CD4-positive, alpha-beta T cell treated with Interleukin-10 for 1 hour (primary cell): ENCODE measurements at regions not wholly inside any gene's neighbourhood (a gene's known extent, or its start where the extent isn't known, plus 50 kb on each side); places are given as distances from the start of the nearest gene placed in this dataset.
"Not testable (repeated sequence)": the region's sequence is repeated elsewhere in the genome, so short reads cannot be mapped to it uniquely, and the experiment has no call there.

Experiments
- DNase-seq: peaks from one replicate; pipeline ENCODE4 v3.0.0-alpha.2; 2020

DNA sequence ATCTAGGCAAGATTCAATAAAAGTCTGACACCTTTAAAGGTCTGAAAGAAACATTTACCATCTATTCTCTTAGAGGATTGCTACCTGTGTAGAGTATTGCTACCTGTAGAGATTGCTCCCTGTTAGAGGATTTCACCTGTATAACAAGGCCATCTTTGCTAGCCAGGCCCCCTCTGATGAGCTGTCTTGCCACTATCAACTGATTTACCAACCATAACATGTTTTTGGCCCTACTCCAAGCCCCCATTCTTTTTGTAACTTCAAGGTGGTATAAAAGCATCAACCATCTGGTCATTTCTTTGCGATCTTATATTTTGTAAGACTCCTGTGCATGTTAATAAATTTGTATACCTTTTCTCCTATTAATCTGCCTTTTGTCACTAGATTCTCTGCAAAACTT is 424.7 kb upstream of the CAMK1G start:
- no peak for DNase-seq

DNA sequence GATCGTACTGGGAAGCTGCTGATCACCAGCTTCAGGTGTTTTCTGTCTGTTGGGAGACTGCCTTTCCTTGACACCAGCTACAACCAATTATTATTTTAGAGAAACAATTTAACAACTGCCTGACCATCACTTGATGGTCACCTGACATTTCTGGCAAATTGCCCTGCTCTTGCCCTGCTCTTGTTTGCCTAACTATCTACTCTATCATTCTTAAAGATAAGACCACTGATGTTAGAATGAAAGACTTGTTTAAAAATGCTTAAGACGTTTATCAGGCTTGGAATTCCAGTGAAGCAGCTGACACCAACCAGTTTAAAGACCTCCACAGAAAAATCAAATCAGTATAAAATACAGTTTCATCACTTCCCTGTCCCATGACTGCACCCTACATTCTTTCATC is 423.3 kb upstream of the CAMK1G start:
- no peak for DNase-seq

DNA sequence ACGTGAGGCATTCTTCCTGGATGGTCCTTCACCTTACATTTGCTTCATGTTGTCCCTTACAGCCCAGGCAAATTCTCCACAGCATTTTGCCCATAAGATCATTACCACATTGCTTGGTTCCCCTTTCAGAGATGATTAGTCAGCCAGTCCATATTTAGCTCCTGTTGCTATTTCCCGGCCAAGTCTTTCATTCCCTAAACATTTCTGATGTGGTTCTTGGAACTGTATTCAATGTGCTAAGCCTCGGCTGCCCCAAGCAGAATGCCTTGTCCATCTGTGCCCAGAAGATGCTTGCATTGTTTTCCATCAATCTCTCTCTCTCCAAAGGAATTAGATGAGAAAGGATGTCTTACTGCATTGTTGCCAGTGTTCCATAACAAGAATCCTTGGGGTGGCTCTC is 420.9 kb upstream of the CAMK1G start:
- DNase-seq: no peak

DNA sequence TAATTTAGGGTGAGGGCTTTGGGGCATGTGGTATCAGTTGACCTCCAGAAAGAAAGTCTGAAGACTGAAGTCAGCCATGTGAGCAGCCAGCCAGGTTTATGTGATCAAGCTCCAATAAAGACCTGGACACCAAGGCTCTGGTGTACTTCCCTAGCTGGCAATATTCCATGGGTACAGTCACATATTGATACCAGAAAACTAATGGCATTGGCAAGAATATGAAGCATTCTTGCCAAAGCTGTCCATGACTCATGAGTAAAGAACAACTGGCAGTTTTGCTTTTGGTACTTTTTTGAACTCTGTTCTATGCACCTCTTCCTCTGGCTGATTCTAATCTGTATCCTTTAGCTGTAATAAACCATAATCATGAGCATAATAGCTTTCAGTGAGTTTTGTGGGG is 415.3 kb upstream of the CAMK1G start:
- DNase-seq: no peak

DNA sequence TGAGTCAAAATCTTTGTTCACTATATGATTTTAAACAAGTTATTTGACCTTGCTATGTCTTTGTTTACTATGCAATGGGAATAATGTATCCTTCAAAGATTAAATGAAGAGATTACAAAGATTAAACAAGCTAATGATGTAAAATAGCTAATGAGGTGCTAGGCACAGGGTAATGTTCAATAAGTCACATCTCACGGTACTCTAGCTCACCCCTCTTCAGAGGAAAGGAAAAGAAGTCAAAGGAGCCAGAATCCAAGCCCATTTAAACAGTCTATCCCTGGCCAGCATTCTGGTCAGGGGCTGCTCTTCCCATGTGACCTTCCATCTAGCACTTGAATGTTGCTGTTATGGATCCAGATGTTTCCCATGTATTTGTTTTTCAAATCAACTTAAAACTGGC is 412.4 kb upstream of the CAMK1G start:
- DNase-seq: no peak

DNA sequence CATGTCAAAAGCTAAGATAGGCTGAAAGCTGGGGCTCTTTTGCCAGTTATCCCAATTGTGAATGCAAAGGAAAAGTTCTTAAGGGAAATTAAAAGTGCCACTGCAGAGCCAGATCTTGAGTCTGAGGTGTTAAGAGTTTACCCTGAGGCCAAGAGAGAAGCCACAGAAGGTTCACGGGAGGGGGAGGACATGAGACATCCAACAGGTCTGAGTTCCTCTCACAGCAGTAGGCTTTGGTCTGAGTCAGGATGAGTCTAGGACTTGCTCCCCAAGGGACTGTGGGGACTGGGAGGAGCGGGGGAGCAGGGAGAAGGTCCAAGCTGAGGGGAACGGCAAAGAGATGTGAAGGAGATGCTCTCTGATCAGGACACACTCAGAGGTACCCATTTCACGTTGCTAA is 411.2 kb upstream of the CAMK1G start:
- no peak for DNase-seq

DNA sequence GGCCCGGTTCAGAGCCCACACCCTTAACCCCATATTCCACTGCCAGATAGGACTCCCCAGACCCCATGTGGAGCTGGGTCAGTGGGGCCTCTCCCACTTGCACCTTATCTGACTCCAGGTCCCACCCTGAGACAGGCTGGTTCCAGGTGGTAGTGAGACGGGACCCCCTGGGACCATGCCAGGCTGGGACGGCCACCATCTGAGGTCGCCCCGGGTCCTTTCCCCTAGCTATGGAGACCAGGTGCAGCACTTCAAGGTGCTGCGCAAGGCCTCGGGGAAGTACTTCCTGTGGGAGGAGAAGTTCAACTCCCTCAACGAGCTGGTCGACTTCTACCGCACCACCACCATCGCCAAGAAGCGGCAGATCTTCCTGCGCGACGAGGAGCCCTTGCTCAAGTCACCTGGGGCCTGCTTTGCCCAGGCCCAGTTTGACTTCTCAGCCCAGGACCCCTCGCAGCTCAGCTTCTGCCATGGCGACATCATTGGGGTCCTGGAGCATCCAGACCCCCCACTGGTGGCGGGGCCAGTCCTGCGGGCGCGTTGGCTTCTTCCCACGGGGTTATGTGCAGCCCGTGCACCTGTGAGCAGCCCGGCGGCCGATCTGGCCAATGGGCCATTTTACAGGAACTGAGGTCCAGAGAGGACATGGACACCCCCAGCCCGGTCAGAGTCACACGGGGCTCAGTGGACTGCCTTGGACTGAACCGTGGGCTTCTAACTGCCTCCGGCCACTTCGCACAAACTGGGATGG is 410.5 kb upstream of the CAMK1G start:
- DNase-seq: not testable (repeated sequence)

DNA sequence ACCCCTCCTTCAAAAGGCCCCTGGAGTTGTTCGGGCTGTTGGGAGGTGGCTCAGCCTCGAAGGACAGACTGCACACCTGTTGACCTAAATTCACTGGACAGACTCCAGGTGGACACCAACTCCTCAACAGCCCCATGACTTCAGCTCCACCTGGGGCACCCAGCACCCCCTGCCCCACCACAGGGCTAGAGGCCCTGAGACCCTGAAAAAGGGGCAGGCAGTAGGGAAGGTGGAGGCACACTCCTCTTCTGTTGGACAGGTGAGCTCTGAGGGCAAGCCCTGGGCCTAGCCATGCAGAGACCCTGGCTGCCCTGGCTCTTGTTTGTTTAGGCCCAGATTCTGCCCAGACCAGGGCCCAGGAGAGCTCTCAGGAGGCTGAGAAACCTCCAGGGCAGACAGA is 409.7 kb upstream of the CAMK1G start:
- not testable (repeated sequence) for DNase-seq

DNA sequence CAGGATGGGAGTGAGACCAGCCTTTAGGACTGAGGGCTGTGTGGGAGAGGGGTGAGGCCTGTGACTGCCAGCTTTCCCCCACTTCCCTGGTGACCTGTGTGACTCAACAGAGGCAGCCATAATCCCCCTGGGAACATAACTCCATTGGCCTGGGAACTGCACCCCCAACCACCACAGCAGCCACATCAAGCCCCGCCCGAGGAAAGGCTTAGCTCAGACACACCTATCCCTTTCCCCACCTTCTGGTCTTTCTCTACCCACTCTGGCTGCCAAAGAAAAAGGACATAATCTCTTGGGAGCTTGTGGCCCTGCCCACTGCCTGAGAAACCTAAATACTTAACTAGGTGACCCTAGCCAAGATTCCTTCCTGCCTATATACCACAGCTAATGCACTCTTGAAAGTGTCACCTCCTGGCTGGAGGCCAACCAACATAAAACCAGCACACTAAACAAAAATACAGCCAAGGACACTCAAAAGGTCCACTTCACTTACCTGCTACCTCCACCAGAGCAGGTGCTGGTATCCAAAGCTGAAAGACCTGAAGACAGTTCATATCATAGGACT is 406.6 kb upstream of the CAMK1G start:
- DNase-seq: no peak

DNA sequence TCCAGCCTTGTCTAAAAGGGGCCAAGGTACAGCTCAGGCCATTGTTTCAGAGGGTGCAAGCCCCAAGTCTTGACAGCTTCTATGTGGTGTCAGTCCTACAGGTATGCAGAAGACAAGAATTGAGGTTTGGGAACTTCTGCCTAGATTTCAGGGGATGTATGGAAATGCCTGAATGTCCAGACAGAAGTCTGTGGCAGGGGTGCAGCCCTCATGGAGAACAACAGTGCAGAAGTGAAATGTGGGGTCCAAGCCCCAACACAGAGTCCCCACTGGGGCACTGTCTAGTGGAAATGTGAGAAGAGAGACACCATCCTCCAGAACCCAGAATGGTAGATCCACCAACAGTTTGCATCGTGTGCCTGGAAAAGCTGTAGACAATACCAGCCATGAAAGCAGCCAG is 400.3 kb upstream of the CAMK1G start:
- DNase-seq: no peak

DNA sequence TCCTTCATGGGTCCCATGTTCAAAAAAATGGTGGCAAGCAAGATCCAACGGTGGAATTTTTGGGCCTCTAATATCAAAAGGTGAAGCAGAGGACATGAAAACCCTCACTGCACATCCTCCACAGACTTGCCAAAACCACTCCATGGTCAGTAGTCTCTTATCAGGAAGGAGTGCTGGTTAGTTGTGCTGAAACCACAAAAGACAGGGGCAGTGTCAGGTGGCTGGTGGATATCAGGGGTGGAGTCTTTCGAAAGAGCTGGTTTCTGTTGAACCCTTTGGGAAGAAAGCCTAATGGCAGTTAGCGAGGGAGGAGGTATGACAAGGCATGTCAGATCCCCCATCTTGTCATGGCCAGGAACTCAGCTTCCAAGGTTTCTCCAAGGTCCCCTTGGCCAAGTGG is 395.9 kb upstream of the CAMK1G start:
- no peak for DNase-seq

DNA sequence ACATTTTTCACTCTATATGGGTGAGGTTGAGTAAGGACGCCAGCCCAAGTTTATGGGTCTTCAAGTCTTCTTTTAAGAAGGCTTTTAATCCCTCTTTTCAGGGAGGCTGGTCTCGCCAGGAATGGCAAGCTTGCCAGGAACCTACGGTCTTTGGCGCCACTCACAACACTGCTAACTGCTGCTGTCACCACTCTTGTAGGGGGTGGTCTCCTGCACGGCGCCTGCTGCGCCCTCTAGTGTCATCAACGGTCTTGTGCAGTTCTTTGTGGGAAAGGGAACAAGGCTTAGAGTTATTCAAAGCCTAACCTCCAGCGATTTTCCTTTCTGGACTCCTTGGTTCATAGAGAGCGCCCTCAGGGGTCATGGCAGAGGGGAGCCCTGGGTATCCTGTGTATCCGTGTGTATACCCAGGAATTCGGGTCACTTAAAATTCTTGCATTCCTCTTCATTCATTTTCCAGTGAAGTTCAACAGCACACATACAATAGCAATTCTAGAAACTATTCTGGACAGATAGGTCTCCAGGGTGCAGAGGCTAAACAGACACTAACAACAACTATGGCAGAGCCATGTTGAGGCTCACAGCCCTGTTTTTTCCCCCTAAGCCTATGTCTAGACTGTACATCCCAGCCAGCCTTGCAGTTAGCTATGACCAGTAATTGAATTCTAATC is 392.8 kb upstream of the CAMK1G start:
- no peak for DNase-seq

DNA sequence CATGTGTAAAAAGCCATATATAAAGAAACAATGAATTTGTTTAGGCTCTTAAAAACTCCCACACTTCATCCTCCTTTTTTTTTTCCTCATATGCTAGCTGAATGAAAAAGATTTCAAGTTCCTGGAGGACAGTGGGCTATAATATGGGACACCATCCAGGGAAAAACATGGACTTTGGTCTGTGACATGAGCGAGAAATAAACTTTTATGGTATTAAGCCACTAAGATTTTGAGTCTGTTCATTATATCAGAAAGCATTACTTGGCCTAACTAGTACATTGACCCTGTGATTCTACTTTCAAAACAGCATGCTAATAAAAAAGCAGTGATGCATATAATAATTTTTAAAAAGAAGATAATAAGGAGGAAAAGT is 392.3 kb upstream of the CAMK1G start:
- no peak for DNase-seq

DNA sequence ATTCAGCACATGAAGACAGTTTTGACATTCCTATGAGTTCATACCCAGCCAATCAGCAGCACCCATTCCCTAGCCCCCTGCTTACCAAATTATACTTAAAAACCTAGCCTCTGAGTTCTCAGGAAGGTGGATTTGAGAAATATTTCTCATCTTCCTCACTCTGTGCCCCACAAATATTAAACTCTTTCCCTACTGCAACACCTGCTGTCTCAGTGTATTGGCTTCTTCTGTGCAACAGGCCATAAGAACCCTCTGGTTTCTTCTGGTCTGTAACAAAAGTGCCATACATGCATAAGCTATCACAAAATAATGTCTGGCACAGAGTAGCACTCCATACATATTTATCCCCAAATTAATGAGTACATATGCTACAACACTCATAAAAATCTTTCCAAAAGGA is 387.4 kb upstream of the CAMK1G start:
- DNase-seq: no peak

DNA sequence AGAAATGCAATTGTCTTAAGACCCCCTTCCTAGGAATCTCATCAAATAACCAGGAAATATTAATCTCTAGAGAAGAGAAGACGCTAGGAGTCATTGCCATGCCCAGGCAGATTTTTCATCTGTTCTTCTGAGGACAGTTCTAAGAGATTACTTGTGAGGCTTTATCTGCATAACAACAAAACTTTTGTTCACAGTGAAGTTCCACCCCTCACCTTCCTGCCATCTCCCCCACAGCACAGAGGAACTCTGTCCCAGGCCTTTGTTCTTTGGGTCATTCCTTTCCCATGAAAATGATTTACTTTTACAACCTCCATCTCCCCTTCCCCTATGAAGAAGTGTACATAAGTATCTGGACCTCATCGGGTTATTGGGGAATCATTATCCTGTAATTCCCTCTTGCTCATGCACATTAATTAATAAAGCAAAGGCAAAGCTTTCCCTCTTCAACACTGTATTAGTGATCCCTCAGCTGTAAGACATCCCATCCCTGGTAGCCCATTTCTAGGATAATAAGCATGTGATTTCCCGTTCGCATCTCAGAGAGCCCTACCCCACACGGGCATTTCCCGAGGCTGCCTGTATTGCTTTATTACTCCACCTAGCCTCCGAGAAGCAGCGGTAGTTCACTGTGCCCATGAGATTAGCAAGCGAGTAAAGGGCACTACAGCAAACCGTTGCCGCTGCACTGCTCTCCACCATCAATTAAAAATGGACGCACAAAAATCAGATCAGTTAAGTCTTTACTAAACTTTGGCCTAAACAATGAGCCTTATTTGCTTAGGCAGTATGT is 384.4 kb upstream of the CAMK1G start:
- DNase-seq: no peak

DNA sequence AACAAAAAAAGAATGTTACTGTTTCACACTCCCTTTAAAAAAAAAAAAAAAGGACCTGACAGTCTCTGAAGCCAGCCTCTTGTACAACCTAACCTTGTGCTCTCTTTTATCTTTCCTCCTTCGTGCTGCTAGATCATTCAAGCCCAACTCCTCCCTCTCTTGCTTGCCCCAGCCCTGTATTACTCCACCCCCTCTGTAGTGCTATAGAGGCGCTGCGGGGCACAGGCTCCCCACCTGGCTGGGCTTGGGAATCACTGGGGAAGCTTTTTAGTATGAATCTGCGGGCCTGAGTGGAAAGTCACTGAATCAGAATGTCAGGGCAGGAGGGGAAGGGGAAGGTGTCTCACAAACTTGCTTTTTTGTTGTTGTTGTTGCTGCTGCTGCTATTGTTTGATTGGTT is 383.7 kb upstream of the CAMK1G start:
- no peak for DNase-seq

DNA sequence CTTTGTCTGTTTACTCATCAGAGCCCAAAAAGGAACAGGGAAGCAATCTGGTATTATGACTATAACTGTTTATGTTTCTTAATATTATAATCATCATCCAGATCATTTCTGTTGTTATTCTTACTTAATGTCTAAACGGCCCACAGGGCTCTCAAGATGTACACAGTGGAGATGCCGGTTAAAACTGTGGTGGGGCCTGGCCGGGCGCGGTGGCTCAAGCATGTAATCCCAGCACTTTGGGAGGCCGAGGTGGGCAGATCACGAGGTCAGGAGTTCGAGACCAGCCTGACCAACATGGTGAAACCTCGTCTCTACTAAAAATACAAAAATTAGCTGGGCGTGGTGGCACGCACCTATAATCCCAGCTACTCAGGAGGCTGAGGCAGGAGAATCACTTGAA is 381.2 kb upstream of the CAMK1G start:
- not testable (repeated sequence) for DNase-seq

DNA sequence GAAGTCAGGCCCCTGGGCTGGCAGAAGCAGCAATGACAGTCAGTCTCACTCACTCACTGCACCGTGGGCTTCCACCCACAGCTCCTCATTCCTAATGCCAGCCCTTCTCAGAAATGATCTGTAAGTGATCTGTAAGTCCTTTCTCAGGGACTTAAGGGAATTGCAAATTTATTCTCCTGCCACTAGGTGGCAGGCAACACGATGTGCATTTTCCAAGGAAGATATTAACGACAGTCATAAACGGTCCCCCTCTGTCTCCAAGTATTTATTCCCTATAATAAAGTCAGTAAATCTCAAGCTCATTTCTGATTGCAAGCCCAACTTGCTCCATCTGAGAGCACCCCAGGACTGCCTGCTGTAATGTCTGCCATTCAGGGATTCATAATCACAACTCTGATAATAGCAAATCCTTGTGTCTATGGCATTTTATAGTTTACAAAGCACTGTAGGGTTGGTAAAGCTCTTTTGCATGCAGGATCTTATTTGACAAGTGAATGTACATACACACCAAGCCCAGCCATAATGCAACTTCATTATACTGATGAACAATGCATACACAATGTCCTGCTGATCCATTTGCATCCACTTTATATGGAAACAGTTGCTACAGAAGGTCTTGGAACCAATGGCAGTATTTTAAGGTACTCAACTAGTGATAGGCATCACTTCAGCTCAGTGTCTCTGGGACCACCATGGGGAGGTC is 380.5 kb upstream of the CAMK1G start:
- DNase-seq: peak; percentile 13

DNA sequence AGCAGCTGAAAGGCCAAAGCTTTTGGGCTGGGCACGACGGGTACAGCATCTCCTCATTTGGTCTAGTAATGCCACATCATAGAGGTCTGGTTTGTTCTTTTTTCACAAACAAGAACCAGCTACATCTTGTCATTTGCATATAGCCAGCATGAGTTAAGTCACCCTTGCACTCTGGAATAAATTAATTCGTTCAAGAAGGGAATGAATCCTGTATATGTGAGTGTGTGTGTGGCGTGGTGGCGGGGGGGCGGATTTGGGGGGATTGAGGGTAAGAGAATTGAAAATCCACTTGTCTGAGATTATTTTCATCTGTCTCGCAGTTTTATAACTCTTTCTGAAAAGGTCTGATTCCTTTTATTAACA is 380.0 kb upstream of the CAMK1G start:
- no peak for DNase-seq

DNA sequence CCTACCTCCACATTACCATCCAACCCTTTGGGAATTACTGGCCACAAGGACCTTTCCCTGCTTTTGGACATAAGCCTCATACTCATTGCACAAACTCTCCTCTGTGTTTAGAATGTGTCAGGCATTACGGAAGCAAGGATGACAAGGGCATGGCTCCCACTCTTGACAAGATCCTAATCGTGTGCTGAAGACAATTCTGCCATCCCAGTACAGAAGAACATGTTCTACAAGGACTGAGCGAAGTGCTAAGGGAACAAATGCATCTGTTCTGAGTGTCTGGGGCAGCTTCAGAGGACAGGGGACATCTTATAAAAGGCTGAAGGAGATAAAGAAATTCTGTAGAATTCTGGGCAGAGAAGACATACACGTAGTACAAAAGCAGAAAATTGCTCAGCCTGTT is 378.5 kb upstream of the CAMK1G start:
- no peak for DNase-seq

DNA sequence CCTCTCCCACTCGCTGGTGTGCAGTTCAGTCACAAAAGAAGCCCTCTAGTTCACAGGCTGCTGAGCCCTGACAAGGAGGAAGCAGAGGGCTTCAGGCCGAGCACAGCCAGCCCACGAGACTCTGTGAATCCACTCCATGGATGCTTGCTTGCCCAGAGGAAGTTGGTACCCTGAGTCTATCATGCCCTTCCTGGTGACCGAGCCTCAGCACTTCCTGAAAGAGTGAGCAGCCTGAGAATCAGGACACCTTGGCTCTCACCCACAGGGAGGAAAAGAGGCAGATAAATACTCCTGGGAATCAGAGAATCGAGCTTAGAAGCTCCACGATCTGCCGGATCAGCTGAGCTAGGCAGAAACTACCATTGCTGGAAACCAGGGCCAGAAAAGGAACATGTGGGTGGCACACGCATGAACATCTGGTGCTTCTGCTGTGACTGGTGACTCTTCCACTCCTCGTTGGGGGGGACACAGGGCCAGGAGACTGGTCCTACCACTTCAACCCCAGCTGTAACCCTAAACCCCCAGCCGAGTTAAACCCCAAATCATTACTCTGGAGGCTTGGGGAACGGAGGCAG is 376.3 kb upstream of the CAMK1G start:
- DNase-seq: no peak

DNA sequence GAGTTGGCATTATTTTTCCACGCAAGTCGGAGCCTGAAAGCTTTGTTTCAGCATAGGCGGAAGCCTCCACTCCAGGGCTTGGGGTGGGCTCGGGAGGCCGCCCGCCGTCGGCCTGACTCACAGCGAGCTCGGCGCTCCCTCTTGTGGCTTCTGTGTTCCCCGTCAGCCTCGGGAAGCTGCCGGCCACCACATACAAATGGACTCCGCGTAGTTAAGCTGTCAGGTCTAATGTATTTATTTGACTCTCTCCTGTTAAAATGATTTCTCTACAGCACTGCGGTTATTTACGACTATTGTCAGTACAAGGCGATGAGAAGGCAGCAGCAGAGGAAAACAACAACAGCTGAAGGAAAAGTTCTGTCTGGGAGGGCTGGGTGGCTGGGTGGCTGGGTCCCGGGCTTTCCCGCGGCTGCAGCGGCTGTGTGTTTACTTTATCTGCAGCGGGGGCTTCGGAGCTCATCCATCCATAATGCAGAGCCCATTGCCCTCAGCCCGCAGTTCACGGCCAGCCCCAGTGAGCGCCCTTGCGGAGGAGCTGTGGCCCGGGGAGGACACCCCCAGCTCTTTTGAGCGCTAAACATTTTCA is 375.7 kb upstream of the CAMK1G start:
- no peak for DNase-seq
